ENCODE measurements at regions not wholly inside any gene's neighbourhood (a gene's known extent, or its start where the extent isn't known, plus 50 kb on each side); places are given as distances from the start of the nearest gene placed in this dataset.

- TF ChIP-seq CTCF (IDR thresholded peaks at IDR 0.05; ENCODE audit: low read depth, low read length): no peak
- TF ChIP-seq POLR2A (IDR thresholded peaks at IDR 0.05; ENCODE audit: extremely low read depth, insufficient read length): no peak
- TF ChIP-seq MYC (IDR thresholded peaks at IDR 0.05; ENCODE audit: low read depth, low read length): no peak
Measured at GRCh38 chr3:33947272-33948195, 149.1 kb downstream of the PDCD6IP start.
